AG09319 (cell line): ENCODE measurements at regions not wholly inside any gene's neighbourhood (a gene's known extent, or its start where the extent isn't known, plus 50 kb on each side); places are given as distances from the start of the nearest gene placed in this dataset.

Source experiments
- DNase-seq: peaks from one replicate; pipeline ENCODE4 v3.0.0-alpha.2; 2010; ENCODE audit warnings: low read depth; ENCODE audit errors: extremely low read depth
- TF ChIP-seq, protein P1 (sequence below): IDR thresholded peaks from 2 replicates; pipeline ENCODE4 v1.5.1; 2011; ENCODE audit warnings: low read depth, mild to moderate bottlenecking, inconsistent platforms, low read length, moderate library complexity

DNA sequence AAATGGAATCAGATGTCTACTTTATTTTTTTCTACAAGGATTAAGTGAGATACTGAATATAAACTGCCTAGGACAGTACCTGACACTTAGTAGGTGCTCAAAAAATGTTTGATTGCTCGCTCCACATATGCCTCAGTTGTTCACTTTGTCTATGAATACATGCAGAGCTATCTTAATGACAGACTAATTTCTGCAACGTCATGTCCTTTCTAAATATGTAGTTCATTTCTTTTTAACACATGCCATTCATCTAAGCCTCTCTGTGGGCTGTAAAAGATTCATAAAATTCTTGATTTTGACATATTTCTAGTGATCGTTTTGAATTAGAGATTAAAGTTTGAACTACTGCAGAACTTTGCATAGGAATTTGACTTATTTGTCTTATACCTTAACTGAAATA lies 176.3 kb upstream of the STXBP6 start:
- no peak for DNase-seq
- TF ChIP-seq, protein P1, sequence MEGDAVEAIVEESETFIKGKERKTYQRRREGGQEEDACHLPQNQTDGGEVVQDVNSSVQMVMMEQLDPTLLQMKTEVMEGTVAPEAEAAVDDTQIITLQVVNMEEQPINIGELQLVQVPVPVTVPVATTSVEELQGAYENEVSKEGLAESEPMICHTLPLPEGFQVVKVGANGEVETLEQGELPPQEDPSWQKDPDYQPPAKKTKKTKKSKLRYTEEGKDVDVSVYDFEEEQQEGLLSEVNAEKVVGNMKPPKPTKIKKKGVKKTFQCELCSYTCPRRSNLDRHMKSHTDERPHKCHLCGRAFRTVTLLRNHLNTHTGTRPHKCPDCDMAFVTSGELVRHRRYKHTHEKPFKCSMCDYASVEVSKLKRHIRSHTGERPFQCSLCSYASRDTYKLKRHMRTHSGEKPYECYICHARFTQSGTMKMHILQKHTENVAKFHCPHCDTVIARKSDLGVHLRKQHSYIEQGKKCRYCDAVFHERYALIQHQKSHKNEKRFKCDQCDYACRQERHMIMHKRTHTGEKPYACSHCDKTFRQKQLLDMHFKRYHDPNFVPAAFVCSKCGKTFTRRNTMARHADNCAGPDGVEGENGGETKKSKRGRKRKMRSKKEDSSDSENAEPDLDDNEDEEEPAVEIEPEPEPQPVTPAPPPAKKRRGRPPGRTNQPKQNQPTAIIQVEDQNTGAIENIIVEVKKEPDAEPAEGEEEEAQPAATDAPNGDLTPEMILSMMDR: no peak

DNA sequence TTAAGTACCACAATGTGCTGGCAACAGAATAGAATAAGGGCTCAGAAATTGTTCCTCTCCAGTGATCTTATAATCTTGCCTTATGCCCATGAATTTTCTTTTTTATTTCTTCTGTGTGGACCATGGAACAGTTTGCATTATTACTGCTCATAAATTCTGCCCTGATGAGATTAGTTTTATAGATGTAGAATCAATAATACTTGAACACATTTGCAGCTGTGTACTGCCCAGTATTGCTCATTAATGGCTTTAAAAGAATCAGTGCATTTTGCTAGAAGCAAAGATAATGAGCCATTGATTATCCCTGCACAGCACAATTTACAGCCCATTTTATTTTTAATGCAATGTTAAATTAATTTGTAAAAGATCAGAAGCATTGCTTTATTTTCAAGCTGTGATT lies 172.3 kb upstream of the STXBP6 start:
- TF ChIP-seq, protein P1: no peak

DNA sequence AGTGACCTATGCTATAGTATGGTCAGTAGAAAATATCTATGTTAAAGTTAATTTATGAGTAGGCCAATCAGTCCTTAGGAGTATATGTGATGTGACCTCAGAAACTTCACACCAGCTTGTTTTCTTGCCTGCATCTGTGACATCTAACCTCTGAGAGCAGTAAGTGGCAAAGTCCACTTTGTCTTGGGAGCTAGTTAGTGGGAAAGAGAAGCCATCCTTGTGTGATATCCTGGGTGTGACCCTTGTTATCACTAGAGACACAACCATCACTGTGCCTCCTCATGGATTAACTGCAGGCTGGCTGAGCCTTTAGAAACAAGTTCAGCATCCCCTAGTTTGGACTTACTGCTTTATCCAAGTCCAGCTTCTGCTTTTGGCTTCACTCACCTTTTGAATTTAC lies 170.6 kb upstream of the STXBP6 start:
- DNase-seq: no peak
- TF ChIP-seq, protein P1: no peak

More for the DNA sequence above, 172.3 kb upstream of the STXBP6 start:
- no peak for DNase-seq

DNA sequence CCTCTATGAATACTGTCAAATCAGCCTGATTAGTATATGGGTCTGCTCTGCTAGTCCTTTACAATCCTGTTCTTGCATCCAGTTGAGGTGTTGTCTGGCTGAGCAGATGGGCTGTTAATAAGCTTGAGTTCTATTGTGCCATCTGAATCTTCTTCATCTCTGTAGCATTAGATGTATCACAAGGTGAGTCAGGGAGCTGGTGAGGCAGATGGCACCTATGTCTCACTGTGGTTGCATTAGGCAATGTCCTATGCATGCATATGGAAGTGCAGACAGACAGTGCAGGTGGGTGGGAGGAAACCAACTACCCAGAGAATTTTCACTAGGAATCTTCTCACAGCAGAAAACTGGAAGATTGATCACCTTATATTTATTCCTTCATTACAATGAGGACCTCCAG lies 165.7 kb upstream of the STXBP6 start:
- no peak for DNase-seq
- TF ChIP-seq, protein P1: no peak

DNA sequence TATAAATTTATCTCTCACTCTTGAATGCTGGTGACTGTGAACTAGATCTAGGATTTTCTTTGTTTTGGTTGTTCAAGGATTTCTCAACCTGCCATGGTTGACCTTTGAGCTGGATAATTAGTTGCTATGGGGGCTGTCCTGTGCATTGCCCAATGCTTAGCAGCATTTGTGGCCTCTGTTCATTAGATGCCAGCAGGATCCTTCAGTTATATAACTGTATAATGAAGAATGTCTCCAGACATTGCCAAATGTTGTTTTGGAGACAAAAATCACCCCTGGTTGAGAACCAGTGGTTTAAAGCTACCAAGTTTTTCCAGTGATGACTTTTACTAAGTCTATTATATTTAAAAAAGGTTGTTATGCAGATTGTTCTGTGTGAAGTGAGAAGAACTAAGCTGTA lies 147.9 kb upstream of the STXBP6 start:
- no peak for DNase-seq
- TF ChIP-seq, protein P1: no peak

DNA sequence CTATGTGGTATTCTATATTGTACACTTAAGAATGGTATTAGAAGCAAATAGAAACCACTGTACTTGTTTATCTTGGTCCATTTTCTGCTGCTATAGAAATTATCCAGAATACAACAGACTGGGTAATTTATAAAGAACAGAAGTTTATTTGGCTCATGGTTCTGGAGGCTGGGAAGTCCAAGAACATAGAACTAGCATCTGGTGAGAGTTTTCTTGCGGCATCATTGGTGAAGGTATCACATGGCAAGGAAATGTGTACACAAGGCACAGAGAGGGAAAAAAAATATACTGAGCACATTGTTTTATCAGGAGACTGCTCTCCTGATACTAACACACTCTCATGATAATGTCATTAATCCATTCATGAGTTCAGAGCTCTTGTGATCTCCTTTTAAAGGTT lies 130.3 kb upstream of the STXBP6 start:
- TF ChIP-seq, protein P1: no peak
- DNase-seq: no peak

DNA sequence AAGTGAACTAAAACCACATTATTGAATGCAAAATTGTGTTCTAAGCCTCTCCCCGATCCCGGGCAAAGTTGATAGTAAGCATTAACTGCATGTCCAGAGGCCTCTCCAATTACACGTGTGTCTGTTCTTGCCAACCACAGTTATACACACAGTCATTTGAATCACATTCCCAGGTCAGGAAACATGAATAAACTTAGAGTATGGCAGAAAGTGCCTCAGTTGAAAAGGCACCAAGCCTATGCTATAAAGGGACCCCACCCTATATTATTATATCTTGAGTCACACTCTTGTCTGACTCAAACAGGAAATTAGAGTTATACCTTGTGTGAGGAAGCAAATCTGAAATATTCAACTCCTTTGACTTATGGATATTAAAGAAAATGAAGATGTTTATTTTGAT lies 128.3 kb upstream of the STXBP6 start:
- no peak for DNase-seq
- TF ChIP-seq, protein P1: no peak
